Fibroblast of lung (primary cell): ENCODE measurements at regions not wholly inside any gene's neighbourhood (a gene's known extent, or its start where the extent isn't known, plus 50 kb on each side); places are given as distances from the start of the nearest gene placed in this dataset.

Experiments
- CTCF ChIP-seq, 2 donors: IDR thresholded peaks in 1 of 2; conservative IDR thresholded peaks in 1 of 2; 1 replicate in 1 of 2; 2 replicates in 1 of 2; pipeline ENCODE4 v1.5.1; 2011 to 2012; ENCODE audit warnings: low read length in 2 of 2, control low read depth in 1 of 2, inconsistent platforms in 1 of 2, low read depth in 1 of 2, mild to moderate bottlenecking in 1 of 2
- EZH2 ChIP-seq: IDR thresholded peaks from 2 replicates; pipeline ENCODE4 v1.5.1; 2012; ENCODE audit warnings: low read length, control low read depth, mild to moderate bottlenecking; ENCODE audit errors: missing control alignments

DNA sequence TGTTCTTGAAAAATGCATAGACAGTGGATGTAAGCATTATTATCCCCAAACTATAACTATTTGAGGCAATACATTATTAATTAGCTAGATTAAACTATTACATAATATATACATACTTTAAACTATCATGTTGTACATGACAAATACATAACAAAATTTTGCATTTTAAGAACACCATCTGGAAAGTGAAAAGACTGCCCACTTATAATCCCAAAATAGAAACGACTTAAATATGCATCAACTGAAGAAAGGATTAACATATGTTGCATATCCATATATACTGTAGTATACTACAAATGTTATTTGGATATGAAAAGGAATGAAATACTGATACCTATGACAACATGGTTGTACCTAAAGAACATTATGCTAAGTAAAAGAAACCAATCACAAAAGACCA, 700.8 kb upstream of the SPRY2 start:
- no peak for TF ChIP-seq CTCF (conservative IDR thresholded peaks at IDR 0.05 in 1 of 2, IDR thresholded peaks at IDR 0.05 in 1 of 2; ENCODE audit: low read depth in 1 of 2, low read length in 2 of 2)
- no peak for TF ChIP-seq EZH2
